DND-41 (cell line): ENCODE measurements at regions not wholly inside any gene's neighbourhood (a gene's known extent, or its start where the extent isn't known, plus 50 kb on each side); places are given as distances from the start of the nearest gene placed in this dataset.
A peak's percentile ranks its signal among the peaks of the same experiment; 100 is the strongest.

Source experiments
- ATAC-seq: fragments of 200-7000 bp; cut with Tn5 transposase; 3 replicates; pipeline ENCODE4 v1.9.1; 2021; ENCODE audit warnings: low read depth; ENCODE audit not compliant: insufficient read depth
- DNase-seq: peaks from one replicate; pipeline ENCODE4 v3.0.0-alpha.2; 2020
- H2AFZ ChIP-seq: 2 replicates; pipeline ENCODE4 v1.6.0; 2012; ENCODE audit warnings: low read depth, low read length
- H3K27ac ChIP-seq: 2 replicates; pipeline ENCODE4 v1.5.1; 2012; ENCODE audit warnings: low read length, inconsistent platforms
- H3K27me3 ChIP-seq: fragments of 200-600 bp; sonication (generic); 2 replicates; pipeline ENCODE4 v1.6.0; 2012; ENCODE audit warnings: low read length, mild to moderate bottlenecking, inconsistent platforms; ENCODE audit not compliant: insufficient read depth, poor library complexity
- H3K36me3 ChIP-seq: 2 replicates; pipeline ENCODE4 v1.5.1; 2012; ENCODE audit warnings: low read length, inconsistent platforms; ENCODE audit not compliant: insufficient read depth
- H3K4me1 ChIP-seq: 2 replicates; pipeline ENCODE4 v1.5.1; 2012; ENCODE audit warnings: mild to moderate bottlenecking, low read length; ENCODE audit not compliant: insufficient read depth
- H3K4me2 ChIP-seq: 2 replicates; pipeline ENCODE4 v1.6.0; 2012; ENCODE audit warnings: mild to moderate bottlenecking, moderate library complexity, low read length, inconsistent platforms; ENCODE audit not compliant: insufficient read depth
- H3K4me3 ChIP-seq, 2 experiments: fragments of 200-600 bp in 1 of 2; shearing (Covaris generic) in 1 of 2; 2 replicates each; pipeline ENCODE4 v1.5.1; 2012 to 2016; ENCODE audit warnings: inconsistent platforms in 2 of 2, low read length in 2 of 2, mild to moderate bottlenecking in 2 of 2, low read depth in 1 of 2, moderate library complexity in 1 of 2
- H3K79me2 ChIP-seq: 2 replicates; pipeline ENCODE4 v1.6.0; 2012; ENCODE audit warnings: low read length, inconsistent platforms; ENCODE audit not compliant: insufficient read depth
- H3K9ac ChIP-seq: 2 replicates; pipeline ENCODE4 v1.6.0; 2012; ENCODE audit warnings: low read depth, mild to moderate bottlenecking, inconsistent platforms, low read length, moderate library complexity
- H3K9me3 ChIP-seq: 2 replicates; pipeline ENCODE4 v1.5.1; 2012; ENCODE audit warnings: low read length, moderate library complexity, mild to moderate bottlenecking, inconsistent platforms; ENCODE audit not compliant: insufficient read depth, severe bottlenecking
- H4K20me1 ChIP-seq: 2 replicates; pipeline ENCODE4 v1.6.0; 2012; ENCODE audit warnings: low read length; ENCODE audit not compliant: insufficient read depth
- EZH2 ChIP-seq: IDR thresholded peaks from 3 replicates; pipeline ENCODE4 v1.6.1; 2012; ENCODE audit warnings: borderline replicate concordance, low read depth, mild to moderate bottlenecking, moderate library complexity, low read length, inconsistent platforms; ENCODE audit not compliant: severe bottlenecking
- TF ChIP-seq, protein P1 (sequence below): IDR thresholded peaks from 2 replicates; pipeline ENCODE4 v1.5.1; 2012; ENCODE audit warnings: borderline replicate concordance, low read length, moderate library complexity, mild to moderate bottlenecking; ENCODE audit not compliant: poor library complexity, severe bottlenecking; ENCODE audit errors: extremely low read depth

DNA sequence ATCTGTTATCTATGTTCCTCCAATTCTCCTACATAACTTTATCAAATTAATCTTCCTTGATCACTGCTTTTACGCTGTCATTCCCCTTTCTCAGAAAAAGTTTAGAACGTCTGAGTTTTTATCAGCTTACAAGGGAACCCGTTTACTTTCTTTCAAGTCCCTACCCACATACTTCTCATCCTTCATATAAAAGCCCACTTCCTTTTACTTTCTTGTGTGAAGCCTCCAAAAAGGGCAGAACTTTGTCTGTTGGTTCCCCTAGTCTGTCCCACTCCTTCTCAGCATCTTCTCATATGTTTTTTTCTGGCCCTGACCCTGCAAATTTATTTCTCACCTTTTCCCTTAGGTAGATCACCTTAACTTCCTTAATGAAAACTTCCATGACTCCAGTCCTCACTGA, 106.1 kb downstream of the TFAP2B start:
- TF ChIP-seq, protein P1, sequence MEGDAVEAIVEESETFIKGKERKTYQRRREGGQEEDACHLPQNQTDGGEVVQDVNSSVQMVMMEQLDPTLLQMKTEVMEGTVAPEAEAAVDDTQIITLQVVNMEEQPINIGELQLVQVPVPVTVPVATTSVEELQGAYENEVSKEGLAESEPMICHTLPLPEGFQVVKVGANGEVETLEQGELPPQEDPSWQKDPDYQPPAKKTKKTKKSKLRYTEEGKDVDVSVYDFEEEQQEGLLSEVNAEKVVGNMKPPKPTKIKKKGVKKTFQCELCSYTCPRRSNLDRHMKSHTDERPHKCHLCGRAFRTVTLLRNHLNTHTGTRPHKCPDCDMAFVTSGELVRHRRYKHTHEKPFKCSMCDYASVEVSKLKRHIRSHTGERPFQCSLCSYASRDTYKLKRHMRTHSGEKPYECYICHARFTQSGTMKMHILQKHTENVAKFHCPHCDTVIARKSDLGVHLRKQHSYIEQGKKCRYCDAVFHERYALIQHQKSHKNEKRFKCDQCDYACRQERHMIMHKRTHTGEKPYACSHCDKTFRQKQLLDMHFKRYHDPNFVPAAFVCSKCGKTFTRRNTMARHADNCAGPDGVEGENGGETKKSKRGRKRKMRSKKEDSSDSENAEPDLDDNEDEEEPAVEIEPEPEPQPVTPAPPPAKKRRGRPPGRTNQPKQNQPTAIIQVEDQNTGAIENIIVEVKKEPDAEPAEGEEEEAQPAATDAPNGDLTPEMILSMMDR: no peak
- TF ChIP-seq EZH2: no peak
- no peak overlapping the region for H3K27ac ChIP-seq
- no peak overlapping the region for H2AFZ ChIP-seq
- no peak overlapping the region for H3K9ac ChIP-seq
- no peaks in the 10 kb centered on the region for H3K79me2 ChIP-seq
- no peak overlapping the region for H3K4me2 ChIP-seq
- H3K4me3 ChIP-seq: no peak overlapping the region
- ATAC-seq (peak; percentile 93), DNase-seq (no peak)
- H3K4me1 ChIP-seq: peaks cover 8% of the 10 kb centered on the region
- H3K27me3 ChIP-seq: no peaks in the 10 kb centered on the region
- H4K20me1 ChIP-seq: no peaks in the 10 kb centered on the region
- no peaks in the 10 kb centered on the region for H3K36me3 ChIP-seq
- peaks cover 3% of the 10 kb centered on the region for H3K9me3 ChIP-seq

DNA sequence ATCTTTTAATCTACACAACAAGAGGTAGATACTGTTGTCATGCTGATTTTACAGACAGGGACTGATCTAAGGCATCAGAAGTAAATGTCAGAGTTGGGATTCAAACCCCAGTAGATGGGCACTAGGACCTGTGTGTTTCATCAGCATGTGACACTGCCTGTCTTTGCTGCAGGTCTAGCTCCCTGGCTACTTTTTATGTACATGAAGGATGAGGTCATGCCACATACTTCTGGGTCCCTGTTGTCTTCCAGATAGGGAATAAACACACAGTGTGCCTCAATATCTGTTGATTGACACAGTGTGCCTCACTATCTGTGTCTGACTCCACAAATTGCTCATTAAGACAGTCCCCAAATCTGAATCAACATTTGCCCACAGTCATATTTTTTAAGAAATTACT, 106.9 kb downstream of the TFAP2B start:
- peaks cover 8% of the 10 kb centered on the region for H3K4me1 ChIP-seq
- DNase-seq (no peak), ATAC-seq (no peak)
- H3K79me2 ChIP-seq: no peaks in the 10 kb centered on the region
- no peak overlapping the region for H2AFZ ChIP-seq
- no peaks in the 10 kb centered on the region for H4K20me1 ChIP-seq
- no peak overlapping the region for H3K4me3 ChIP-seq
- no peaks in the 10 kb centered on the region for H3K27me3 ChIP-seq
- no peak for TF ChIP-seq EZH2
- TF ChIP-seq, protein P1: no peak
- no peak overlapping the region for H3K27ac ChIP-seq
- no peak overlapping the region for H3K4me2 ChIP-seq
- no peaks in the 10 kb centered on the region for H3K36me3 ChIP-seq
- no peak overlapping the region for H3K9ac ChIP-seq
- H3K9me3 ChIP-seq: peaks cover 3% of the 10 kb centered on the region

DNA sequence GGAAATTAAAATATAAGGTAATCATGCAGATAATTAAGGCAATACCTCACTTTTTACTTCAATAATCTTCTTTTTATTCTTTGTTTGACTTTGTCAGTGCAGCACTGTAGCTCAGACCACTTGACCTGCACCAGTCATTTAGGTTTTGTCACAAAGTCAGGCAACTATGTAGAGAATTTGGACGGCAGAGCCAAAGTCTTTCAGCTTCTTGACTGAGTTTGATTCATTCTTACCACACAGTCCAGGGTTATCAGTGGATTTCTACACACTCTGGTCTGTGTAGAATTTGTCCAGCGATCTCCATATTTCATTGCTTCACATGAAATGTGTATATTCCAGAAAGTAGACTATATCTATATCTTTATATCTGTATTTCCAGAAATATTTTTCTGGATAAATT, 107.3 kb downstream of the TFAP2B start:
- no peaks in the 10 kb centered on the region for H3K27me3 ChIP-seq
- H3K9me3 ChIP-seq: peaks cover 3% of the 10 kb centered on the region
- no peaks in the 10 kb centered on the region for H3K79me2 ChIP-seq
- peaks cover 8% of the 10 kb centered on the region for H3K4me1 ChIP-seq
- H3K4me3 ChIP-seq: no peak overlapping the region
- H2AFZ ChIP-seq: no peak overlapping the region
- H3K27ac ChIP-seq: no peak overlapping the region
- H3K36me3 ChIP-seq: no peaks in the 10 kb centered on the region
- TF ChIP-seq, protein P1: no peak
- no peak for TF ChIP-seq EZH2
- DNase-seq (no peak), ATAC-seq (no peak)
- no peak overlapping the region for H3K4me2 ChIP-seq
- H4K20me1 ChIP-seq: no peaks in the 10 kb centered on the region
- no peak overlapping the region for H3K9ac ChIP-seq

DNA sequence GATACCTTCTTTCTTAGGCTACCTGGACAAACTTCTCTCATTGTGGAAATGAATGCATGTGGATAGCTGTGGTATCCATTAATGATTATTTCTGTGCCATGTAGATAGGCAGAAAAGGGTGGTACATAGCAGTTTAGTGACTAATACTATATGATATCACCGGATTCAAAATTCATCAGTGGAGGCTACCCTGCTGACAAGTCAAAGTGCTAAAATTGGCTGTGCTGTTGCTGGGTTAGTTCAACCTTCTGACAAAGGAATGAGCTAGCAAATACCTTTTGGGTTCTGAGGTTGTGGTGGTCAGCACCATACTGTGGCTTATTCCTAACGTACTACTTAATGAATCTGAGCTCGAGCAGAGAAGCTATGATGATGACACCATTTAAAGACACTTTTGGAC, 109.1 kb downstream of the TFAP2B start:
- no peak for ATAC-seq

More for the DNA sequence above, 109.1 kb downstream of the TFAP2B start:
- TF ChIP-seq EZH2: no peak
- TF ChIP-seq, protein P1: no peak
- Histone ChIP-seq H3K4me3 (no peak overlapping the region), H3K36me3 (no peaks in the 10 kb centered on the region), H3K79me2 (no peaks in the 10 kb centered on the region), H3K27ac (no peak overlapping the region), H3K9me3 (no peaks in the 10 kb centered on the region), H3K4me2 (no peak overlapping the region), H4K20me1 (no peaks in the 10 kb centered on the region), H3K27me3 (no peaks in the 10 kb centered on the region), H3K4me1 (peaks cover 8% of the 10 kb centered on the region), H2AFZ (no peak overlapping the region), H3K9ac (no peak overlapping the region)
- no peak for DNase-seq
